HG02610 (cell line): ENCODE measurements at regions not wholly inside any gene's neighbourhood (a gene's known extent, or its start where the extent isn't known, plus 50 kb on each side); places are given as distances from the start of the nearest gene placed in this dataset.

Experiments used
- ATAC-seq: cut with Tn5 transposase; IDR thresholded peaks from one replicate; pipeline ENCODE4 v1.9.1; 2021; ENCODE audit warnings: mild to moderate bottlenecking, moderate library complexity; ENCODE audit not compliant: unreplicated experiment

DNA sequence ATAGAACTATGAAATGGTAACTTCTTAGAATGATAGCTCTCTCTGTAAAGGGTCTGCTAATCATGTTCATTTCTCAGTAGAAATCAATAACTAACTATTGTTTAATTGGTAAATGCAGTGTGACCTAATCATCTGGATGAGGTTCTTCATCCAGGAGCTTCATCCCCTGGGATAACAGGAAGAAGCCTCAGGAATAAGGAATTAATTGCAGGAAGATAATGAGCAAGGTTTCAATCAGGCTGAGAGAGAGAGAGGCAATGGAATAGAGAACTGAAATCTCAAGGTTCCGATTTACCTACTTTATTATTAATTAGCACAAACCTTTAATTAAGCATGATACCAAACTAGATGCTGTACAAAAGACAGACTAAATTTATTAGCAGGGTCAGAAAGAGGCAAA, 499.7 kb downstream of the MAT2B start:
- no peak for ATAC-seq

DNA sequence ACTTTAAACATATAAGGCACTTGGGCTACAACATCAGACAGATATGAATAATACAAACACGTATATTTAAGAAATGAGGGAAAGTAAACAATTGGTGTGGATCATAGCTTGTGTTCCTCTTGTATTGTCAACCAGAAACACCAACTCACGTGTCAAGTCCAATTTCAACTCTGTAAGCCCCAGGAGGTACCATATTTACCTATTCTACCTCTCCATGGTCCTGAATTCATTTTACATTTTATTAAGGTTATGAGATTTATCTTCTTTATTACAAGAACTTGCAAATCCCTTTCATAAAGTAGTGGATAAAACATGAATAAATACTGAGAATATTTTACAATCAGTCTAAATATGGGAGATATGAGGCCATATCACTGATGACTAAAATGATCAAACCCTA, 501.6 kb downstream of the MAT2B start:
- ATAC-seq = no peak

DNA sequence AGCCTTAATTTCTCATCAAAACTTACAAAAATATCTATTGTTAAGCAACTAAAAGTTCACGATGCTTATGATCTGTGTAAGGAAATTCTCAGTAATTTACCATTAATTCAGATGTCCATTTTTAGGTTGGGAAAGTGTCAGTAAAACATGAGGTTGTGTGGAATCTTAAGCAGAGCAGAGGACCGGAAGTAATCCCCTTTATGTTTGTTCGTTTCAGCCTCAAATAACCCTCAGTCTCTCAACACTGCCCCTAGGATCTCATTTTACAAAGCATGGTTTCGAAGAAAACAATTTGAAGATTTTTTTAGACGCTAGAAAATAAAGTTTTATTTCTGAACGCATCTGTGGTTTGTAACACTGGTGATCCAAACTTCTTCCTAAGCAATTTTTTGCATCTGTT, 504.2 kb downstream of the MAT2B start:
- ATAC-seq = no peak

DNA sequence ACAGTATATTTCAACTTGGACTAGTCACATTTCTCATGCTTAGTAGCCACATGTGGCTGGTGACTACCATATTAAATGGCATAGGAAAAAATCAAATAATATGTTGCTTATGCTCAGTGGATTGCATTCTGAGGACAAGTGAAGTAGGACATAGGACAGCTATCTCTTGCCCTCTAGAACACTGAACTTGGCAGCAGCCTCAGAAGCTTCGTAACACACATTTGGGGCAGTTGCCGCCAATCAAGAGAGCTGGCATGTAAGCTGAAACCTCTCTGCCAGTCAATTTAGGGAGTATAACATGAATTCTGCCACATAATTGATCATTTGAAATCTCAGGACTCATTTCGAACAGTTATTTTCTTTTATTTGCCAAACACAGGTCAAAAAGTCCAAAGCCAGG, 505.5 kb downstream of the MAT2B start:
- ATAC-seq = no peak

DNA sequence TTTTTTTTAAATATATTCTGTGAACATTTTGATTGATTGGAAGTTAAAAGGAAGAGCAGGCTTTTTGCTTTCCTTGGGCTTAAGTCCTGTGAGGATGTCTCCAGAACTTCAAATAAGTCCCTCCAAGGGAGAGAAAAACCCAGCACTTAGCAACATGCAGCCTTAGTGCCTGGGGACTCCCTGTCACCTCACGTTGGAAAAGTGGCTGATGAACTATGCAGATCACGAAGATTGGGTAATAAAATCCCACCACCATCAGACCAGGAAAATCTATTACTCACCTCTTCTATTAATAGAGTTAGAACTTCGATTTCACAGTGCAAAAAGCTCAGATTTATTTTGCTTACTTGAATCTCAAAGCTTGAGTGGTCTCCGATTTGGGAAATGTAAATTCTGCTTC, 507.0 kb downstream of the MAT2B start:
- ATAC-seq = no peak

DNA sequence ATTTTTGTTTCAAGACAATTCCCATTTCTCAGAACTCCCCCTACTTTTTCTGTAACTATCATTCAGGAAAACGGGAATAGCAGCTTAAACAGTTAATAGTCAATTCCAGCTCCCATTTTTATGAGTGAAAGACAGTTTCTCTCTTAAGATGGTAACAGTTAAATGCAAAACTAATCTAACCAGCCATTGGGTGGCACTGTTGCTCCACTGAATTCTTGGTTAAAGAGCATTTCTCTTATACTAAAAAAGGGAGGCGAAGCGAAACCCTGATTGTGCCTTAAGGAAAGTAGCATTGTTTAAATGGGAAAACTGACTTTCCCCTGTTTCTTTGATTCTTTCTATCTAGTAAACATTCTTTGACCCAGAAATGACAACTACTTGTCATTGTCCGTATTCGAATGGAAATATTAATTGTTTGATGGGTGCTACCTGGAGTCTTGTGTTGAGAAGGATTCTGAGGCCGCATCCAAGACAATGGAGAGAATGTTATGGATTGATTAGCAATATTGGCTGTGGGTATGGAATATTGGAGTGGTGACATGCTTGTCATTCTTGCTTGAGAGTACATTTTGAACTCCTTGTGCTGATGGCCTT, 507.8 kb downstream of the MAT2B start:
- ATAC-seq = peak; percentile 92

DNA sequence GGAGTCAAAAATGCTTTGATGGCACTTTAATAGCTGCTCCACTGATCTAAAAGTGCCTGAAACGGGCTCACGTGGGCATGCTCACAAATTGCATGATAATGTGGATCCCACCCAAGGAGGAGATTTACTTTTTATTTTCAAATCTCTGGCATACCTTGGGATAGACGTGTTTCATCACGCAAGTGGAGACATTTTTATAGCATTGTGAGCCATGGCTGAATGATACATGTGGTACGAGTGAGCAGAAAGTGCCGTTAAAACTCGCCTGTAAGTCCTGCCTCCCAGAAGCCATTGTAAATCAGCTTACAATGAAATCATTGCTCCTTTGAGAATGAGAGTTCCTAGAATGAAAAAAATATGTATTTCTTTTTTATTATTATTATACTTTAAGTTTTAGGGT, 514.7 kb downstream of the MAT2B start:
- no peak for ATAC-seq

DNA sequence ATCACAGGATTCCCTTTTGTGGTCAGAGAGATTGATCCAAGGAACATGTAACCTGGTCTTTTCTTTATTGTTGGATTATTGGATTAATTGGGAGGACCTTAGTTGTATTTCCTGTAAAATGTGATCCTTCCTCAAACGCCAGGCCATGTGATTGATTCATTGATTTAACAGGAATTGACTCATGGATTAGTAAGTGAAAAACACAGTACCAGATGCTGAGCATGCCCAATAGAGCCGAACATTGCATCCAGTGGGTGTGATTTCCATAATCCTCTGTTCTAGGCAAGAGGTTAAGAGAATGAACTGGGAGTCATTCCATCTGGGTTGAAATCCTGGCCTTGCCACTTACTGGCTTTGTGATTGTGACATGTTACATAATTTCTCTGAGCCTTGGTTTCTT, 522.3 kb downstream of the MAT2B start:
- ATAC-seq = no peak

DNA sequence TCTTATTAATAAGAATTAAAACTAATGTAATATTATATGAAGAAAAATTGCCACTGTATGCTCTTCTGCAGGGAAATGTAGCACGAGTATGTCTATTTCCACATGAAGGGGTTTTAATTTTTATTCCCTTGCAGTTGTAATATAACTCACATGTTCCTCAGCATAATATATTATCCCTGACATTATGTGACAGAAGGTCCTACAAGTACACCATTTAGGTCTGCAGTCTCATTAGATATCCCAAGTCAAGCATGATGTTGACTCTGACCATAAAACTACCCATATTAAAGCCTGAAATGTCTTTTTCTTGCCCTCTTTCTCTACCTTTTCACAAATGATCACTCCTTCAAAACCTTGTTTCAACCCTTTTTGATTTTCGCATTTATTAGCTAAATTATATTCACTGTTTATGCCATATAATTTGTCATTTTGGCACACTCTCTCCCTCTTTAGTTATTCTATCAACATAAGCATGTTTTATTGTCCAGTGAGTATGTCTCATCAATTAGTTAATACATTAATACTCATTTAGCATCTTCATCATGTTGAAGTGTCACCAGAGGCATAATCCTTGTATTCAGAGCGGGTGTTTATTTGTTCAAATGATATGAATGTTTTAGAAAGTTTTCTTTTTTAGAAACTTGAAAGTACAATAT, 532.8 kb downstream of the MAT2B start:
- ATAC-seq = no peak

DNA sequence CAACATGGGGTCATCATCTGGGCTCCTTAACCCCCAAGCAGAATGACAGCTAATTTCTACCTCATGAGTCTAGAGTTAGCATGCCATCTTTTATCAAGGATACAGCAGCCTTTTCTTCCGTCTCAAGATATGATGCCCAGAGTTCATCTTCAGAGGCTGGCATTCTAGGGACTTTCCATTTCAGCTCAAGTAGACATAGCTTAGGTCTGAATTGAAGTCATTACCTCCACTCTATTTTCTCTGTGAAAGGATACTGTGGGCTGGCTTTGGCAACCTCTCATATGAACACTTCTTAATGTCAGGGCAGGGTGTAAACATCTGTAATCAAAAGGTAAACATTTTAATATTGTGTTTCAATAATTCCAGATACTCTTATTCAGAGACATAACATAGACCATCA, 535.7 kb downstream of the MAT2B start:
- ATAC-seq = no peak

DNA sequence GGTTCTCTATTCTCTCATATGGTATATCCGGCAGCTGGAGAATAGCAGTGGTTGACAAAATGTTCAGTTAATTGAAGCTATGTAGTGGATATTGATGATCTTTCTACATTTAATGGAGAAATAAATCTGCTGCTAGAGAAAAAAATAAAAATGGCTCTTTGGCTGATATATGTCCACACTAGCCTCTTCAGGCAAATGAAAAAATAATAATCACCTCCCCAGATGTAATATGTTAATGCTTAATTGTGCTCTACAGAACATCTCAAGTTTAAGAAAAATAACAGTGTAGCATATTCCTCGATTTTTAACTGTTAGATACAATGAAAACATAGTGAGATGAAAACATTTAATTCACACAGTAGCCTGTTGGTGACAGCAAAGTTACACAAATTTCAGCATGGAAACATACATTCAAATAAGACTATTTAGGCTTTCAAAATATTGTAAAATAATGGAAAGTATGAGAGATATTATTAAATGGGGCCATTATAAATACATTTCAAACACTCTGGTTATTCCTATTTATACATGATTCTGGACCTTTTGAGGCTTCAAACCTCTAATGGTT, 543.0 kb downstream of the MAT2B start:
- ATAC-seq = no peak

DNA sequence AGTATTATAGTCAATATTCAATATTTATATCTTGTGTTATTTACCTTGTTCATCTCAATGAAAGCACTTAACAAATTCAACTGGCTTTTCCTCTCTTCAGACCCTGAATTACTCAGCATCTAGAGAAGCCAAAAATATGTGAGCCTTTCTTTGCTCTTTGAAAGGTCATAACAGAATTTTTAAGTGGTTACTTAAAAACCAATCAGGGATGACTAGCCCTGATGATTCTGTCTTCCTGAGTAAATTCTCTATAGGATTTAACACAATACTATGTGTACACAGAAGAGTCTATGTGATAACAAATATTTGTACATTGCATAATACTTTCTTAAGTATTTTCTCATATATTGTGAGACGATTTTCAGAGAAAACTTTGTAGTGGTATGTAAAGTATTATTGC, 546.3 kb downstream of the MAT2B start:
- no peak for ATAC-seq

DNA sequence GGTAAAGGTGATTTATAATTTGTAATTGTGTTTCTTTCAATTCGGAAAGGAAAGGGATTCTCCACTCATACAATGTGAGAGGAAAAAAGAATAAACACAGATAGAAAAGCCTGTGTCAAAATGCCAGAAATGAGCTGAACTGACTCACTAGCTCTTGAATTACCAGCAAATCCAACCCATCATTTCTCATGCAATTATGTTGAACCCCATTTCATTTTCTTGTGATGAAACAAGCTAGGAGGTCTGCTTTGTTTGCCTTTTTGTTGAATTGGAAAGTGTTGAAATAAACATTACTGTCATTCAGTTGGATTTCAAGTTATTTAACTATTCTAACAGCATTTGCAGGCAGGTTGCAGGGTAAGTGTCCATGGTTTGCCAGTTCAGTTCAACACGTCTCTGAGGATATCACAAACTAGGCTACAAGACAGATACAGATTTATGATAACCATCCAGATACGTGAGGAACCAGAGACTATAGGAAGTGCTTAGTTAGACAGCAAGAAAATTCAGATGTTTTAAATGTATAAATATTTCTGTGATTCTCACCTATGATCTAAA, 547.2 kb downstream of the MAT2B start:
- ATAC-seq = no peak

DNA sequence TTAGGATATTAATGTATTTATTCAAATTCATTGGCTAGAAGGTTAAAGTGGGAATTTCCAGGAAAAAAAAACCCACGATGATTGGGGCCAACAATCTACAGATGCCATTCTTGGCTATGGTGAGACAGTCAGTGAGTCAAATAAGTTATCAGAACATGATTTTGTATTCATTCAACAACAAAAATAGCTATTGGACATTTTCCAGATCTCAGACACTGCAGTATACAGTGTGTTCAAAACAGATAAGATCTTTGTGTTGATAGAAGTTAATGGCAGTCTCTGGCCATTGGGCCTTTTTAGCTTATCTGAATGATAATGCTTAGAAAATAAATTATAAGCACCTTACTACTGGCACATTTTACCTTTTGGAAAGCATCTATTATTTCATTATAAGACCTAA, 547.7 kb downstream of the MAT2B start:
- ATAC-seq = no peak

DNA sequence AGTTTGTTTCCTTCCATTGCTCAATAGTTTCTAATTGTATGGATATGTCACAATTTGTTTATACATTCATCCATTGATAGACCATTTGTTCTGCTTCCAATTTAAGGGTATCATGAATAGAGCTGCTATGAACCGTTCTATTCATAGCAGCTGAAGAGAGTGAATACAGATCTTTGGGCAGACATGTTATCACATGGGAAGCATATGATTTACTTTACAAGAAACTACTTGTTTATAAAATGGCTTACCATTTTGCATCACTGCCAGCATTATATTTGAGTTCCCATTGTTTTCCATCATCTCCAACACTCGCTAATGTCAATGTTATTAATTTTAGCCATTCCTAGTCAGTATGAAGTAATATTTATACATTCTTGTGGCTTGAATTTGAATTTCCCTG, 549.0 kb downstream of the MAT2B start:
- ATAC-seq = no peak

DNA sequence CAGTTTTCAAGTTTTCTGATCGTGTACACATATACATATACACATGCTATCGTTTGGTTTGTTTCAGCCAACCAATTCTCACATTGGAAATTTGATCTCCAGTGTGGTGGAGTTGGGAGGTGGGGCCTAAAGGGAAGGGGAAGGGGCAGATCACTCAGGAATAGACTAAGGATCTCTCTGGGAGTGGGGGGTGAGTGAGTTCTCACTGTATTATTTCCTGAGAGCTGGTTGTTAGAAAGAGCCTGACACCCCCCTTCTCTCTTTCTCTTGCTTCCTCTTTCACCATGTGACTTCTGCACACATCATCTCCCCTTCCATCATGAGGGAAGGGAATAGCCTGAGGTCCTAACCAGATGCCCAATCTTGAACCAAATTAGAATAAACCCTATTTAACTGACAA, 551.7 kb downstream of the MAT2B start:
- ATAC-seq = no peak

DNA sequence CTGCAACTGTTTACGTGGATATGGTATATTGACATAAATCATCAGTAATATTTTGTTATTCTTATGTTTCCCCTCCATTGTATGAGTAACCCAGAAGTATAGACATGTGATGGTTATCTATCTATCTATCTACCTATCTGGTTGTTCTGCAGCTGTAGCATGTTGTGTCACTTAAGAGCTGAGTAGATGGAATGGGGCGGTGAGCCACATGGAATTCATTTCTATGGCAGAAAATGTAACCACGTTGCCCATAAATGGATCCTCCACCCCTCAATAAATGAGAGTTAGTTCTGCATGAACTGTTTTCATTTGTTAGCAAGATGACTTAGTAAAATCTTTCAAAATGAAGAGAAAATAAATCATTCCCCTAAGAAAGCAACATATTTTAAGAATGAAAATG, 553.2 kb downstream of the MAT2B start:
- ATAC-seq = no peak

DNA sequence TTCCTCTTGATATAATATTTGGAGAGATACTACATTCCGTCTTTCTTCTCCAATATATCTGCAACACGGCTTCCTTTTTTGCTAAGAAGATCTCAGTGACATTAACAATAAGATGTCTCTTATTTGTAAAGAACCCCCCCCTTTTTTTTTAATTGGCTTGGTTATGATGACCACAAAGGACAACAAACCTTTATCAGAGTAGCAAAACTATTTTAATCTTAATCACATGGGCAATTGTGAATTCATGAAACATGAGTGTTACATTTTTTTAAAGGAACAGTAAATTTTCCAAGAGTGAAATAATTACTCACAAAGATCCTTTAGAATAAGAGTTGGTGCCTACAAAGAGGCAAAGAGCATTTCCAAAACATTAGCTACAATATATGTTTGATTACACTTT, 554.1 kb downstream of the MAT2B start:
- no peak for ATAC-seq

DNA sequence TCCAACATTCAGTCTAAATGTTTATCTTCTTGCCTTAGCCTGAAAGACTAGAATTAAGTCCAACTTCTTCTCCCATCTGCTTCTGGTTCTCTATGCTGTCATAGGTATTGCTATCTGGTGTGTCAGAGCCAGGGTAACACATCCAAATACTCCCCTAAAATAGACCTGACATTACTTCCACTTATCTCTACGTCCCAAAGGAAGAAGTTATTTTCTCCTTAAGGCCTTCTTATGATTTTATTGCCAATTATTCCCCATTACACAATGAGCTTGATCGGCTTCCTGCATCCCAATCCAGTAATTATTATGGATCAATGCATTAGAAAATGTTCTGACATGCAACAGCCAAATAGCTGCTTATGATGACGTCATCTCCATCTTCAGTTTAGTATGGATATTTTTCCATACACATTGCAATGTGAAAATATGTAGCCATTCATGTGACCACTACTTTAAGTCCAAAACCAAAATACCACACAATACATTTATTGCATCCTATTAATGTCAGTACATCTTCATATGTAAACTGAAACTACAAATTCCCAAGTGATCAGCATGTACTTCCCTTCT, 555.5 kb downstream of the MAT2B start:
- no peak for ATAC-seq

DNA sequence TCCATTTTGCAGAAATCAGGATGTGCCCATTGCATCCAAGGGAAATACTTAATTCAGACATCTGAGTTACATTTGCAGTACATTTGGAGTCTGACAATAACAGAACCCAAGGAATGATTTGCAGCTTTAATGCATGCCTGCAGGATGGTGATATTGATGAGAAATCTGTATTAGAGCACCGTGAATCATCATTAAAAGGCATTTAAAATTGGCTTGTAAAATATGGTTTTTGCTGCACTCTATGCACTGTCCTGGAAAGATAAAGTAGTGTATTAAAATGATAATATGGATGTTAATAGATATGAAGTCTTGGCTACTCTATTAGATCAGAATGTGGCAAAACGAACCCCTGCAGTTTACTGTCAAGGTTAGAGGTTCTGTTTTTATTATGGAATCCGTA, 556.9 kb downstream of the MAT2B start:
- ATAC-seq = no peak

DNA sequence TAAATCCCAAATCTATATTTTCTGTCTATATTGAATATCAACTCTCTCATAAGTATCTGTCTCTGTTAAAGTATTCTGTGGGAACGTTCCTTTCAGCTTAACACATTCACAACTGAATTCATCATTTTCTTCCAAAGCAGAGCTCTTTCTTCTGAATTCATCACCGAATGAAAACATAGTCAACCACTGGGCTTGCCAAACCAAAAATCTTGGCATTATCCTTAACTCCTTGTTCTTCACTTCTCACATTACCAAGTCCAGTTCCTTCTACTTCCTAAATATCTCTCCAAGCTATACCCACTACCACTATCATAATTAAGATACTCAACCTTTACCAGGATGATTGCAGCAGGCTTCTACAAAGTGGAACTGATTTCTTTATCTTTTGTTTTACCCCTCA, 559.8 kb downstream of the MAT2B start:
- ATAC-seq = no peak

DNA sequence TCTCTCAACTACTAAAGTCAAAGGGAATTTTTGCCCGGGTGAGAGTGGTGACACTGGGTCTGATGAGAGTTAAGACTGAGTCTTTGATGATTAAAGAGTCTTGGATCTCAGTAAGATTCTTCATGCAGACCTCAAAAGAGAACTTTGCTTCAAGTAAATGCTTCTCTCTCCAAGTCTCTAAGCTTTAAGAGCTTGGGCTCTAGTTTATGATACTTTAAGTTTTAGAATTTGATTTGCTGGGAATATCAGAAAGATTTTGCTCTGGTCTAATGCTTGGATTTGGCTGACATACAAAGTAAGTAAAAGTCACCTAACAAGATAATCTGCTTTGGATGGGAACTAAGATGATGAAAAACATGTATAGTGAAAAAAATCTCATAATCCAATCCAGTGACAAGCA, 566.3 kb downstream of the MAT2B start:
- ATAC-seq = no peak
